ENCODE measurements at regions not wholly inside any gene's neighbourhood (a gene's known extent, or its start where the extent isn't known, plus 50 kb on each side); places are given as distances from the start of the nearest gene placed in this dataset.

- H3K36me3 ChIP-seq (ENCODE audit: control insufficient read depth in 1 of 2, insufficient read depth in 2 of 2, low read length in 2 of 2) = no peaks in the 10 kb centered on the region
- no peaks in the 10 kb centered on the region for H3K27me3 ChIP-seq (ENCODE audit: low read depth, low read length)
- no peaks in the 10 kb centered on the region for H3K9me3 ChIP-seq (ENCODE audit: control insufficient read depth in 1 of 2, low read length in 2 of 2)
- peaks cover 0 to 3% of the 10 kb centered on the region in 2 donors for H3K4me1 ChIP-seq (ENCODE audit: control insufficient read depth in 1 of 2, insufficient read depth in 2 of 2, low read length in 2 of 2)
- H3K27ac ChIP-seq (ENCODE audit: low read length) = no peak overlapping the region
- no peak overlapping the region for H3K4me3 ChIP-seq (ENCODE audit: low read depth in 1 of 2, low read length in 2 of 2)
These were observed 94.1 kb upstream of the GK2 start for GRCh38 chr4:79502081-79502480.

- H3K4me3 ChIP-seq (ENCODE audit: low read depth in 1 of 2, low read length in 2 of 2) = no peak overlapping the region
- no peaks in the 10 kb centered on the region for H3K9me3 ChIP-seq (ENCODE audit: control insufficient read depth in 1 of 2, low read length in 2 of 2)
- H3K4me1 ChIP-seq (ENCODE audit: control insufficient read depth in 1 of 2, insufficient read depth in 2 of 2, low read length in 2 of 2) = no peaks in the 10 kb centered on the region
- no peaks in the 10 kb centered on the region for H3K27me3 ChIP-seq (ENCODE audit: low read depth, low read length)
- H3K27ac ChIP-seq (ENCODE audit: low read length) = no peak overlapping the region
- no peaks in the 10 kb centered on the region for H3K36me3 ChIP-seq (ENCODE audit: control insufficient read depth in 1 of 2, insufficient read depth in 2 of 2, low read length in 2 of 2)
These were observed 90.3 kb upstream of the GK2 start for GRCh38 chr4:79498282-79498681.

- Histone ChIP-seq H3K4me3 (ENCODE audit: low read depth in 1 of 2, low read length in 2 of 2) (no peak overlapping the region), H3K9me3 (ENCODE audit: control insufficient read depth in 1 of 2, low read length in 2 of 2) (no peaks in the 10 kb centered on the region), H3K36me3 (ENCODE audit: control insufficient read depth in 1 of 2, insufficient read depth in 2 of 2, low read length in 2 of 2) (no peaks in the 10 kb centered on the region), H3K27me3 (ENCODE audit: low read depth, low read length) (no peaks in the 10 kb centered on the region), H3K4me1 (ENCODE audit: control insufficient read depth in 1 of 2, insufficient read depth in 2 of 2, low read length in 2 of 2) (no peaks in the 10 kb centered on the region), H3K27ac (ENCODE audit: low read length) (no peak overlapping the region)
These were observed 89.0 kb upstream of the GK2 start for GRCh38 chr4:79497001-79497400.

- Histone ChIP-seq H3K27ac (ENCODE audit: low read length) (no peak overlapping the region), H3K27me3 (ENCODE audit: low read depth, low read length) (no peaks in the 10 kb centered on the region), H3K9me3 (ENCODE audit: control insufficient read depth in 1 of 2, low read length in 2 of 2) (no peaks in the 10 kb centered on the region), H3K4me3 (ENCODE audit: low read depth in 1 of 2, low read length in 2 of 2) (no peak overlapping the region), H3K36me3 (ENCODE audit: control insufficient read depth in 1 of 2, insufficient read depth in 2 of 2, low read length in 2 of 2) (no peaks in the 10 kb centered on the region), H3K4me1 (ENCODE audit: control insufficient read depth in 1 of 2, insufficient read depth in 2 of 2, low read length in 2 of 2) (no peaks in the 10 kb centered on the region)
These were observed 87.4 kb upstream of the GK2 start for GRCh38 chr4:79495447-79495846.

GRCh38 chr4:79492148-79492547 is 84.1 kb upstream of the GK2 start:
- Histone ChIP-seq H3K36me3 (ENCODE audit: control insufficient read depth in 1 of 2, insufficient read depth in 2 of 2, low read length in 2 of 2) (no peaks in the 10 kb centered on the region), H3K9me3 (ENCODE audit: control insufficient read depth in 1 of 2, low read length in 2 of 2) (no peaks in the 10 kb centered on the region), H3K27ac (ENCODE audit: low read length) (no peak overlapping the region), H3K27me3 (ENCODE audit: low read depth, low read length) (no peaks in the 10 kb centered on the region), H3K4me1 (ENCODE audit: control insufficient read depth in 1 of 2, insufficient read depth in 2 of 2, low read length in 2 of 2) (no peaks in the 10 kb centered on the region), H3K4me3 (ENCODE audit: low read depth in 1 of 2, low read length in 2 of 2) (no peak overlapping the region)

- Histone ChIP-seq H3K4me3 (ENCODE audit: low read depth in 1 of 2, low read length in 2 of 2) (no peak overlapping the region), H3K36me3 (ENCODE audit: control insufficient read depth in 1 of 2, insufficient read depth in 2 of 2, low read length in 2 of 2) (no peaks in the 10 kb centered on the region), H3K9me3 (ENCODE audit: control insufficient read depth in 1 of 2, low read length in 2 of 2) (peaks cover 0 to 2% of the 10 kb centered on the region in 2 donors), H3K4me1 (ENCODE audit: control insufficient read depth in 1 of 2, insufficient read depth in 2 of 2, low read length in 2 of 2) (no peaks in the 10 kb centered on the region), H3K27me3 (ENCODE audit: low read depth, low read length) (no peaks in the 10 kb centered on the region), H3K27ac (ENCODE audit: low read length) (no peak overlapping the region)
These were observed 81.5 kb upstream of the GK2 start for GRCh38 chr4:79489506-79489905.

GRCh38 chr4:79476196-79476595 is 68.2 kb upstream of the GK2 start:
- Histone ChIP-seq H3K9me3 (ENCODE audit: control insufficient read depth in 1 of 2, low read length in 2 of 2) (no peaks in the 10 kb centered on the region), H3K27me3 (ENCODE audit: low read depth, low read length) (no peaks in the 10 kb centered on the region), H3K4me1 (ENCODE audit: control insufficient read depth in 1 of 2, insufficient read depth in 2 of 2, low read length in 2 of 2) (no peaks in the 10 kb centered on the region), H3K27ac (ENCODE audit: low read length) (no peak overlapping the region), H3K36me3 (ENCODE audit: control insufficient read depth in 1 of 2, insufficient read depth in 2 of 2, low read length in 2 of 2) (no peaks in the 10 kb centered on the region), H3K4me3 (ENCODE audit: low read depth in 1 of 2, low read length in 2 of 2) (no peak overlapping the region)

- no peak overlapping the region for H3K27ac ChIP-seq (ENCODE audit: low read length)
These were observed 65.4 kb upstream of the GK2 start for GRCh38 chr4:79473439-79473724.

GRCh38 chr4:79472693-79473438 is 64.8 kb upstream of the GK2 start:
- Histone ChIP-seq H3K4me1 (ENCODE audit: control insufficient read depth in 1 of 2, insufficient read depth in 2 of 2, low read length in 2 of 2) (no peaks in the 10 kb centered on the region), H3K27ac (ENCODE audit: low read length) (no peak overlapping the region), H3K36me3 (ENCODE audit: control insufficient read depth in 1 of 2, insufficient read depth in 2 of 2, low read length in 2 of 2) (no peaks in the 10 kb centered on the region), H3K4me3 (ENCODE audit: low read depth in 1 of 2, low read length in 2 of 2) (no peak overlapping the region), H3K9me3 (ENCODE audit: control insufficient read depth in 1 of 2, low read length in 2 of 2) (no peaks in the 10 kb centered on the region), H3K27me3 (ENCODE audit: low read depth, low read length) (no peaks in the 10 kb centered on the region)

More at GRCh38 chr4:79473439-79473724, 65.4 kb upstream of the GK2 start:
- Histone ChIP-seq H3K4me3 (ENCODE audit: low read depth in 1 of 2, low read length in 2 of 2) (no peak overlapping the region), H3K27me3 (ENCODE audit: low read depth, low read length) (no peaks in the 10 kb centered on the region), H3K36me3 (ENCODE audit: control insufficient read depth in 1 of 2, insufficient read depth in 2 of 2, low read length in 2 of 2) (no peaks in the 10 kb centered on the region), H3K4me1 (ENCODE audit: control insufficient read depth in 1 of 2, insufficient read depth in 2 of 2, low read length in 2 of 2) (no peaks in the 10 kb centered on the region), H3K9me3 (ENCODE audit: control insufficient read depth in 1 of 2, low read length in 2 of 2) (no peaks in the 10 kb centered on the region)

- H3K27me3 ChIP-seq (ENCODE audit: low read depth, low read length) = no peaks in the 10 kb centered on the region
- H3K9me3 ChIP-seq (ENCODE audit: control insufficient read depth in 1 of 2, low read length in 2 of 2) = no peaks in the 10 kb centered on the region
- H3K27ac ChIP-seq (ENCODE audit: low read length) = no peak overlapping the region
- H3K4me1 ChIP-seq (ENCODE audit: control insufficient read depth in 1 of 2, insufficient read depth in 2 of 2, low read length in 2 of 2) = no peaks in the 10 kb centered on the region
- H3K4me3 ChIP-seq (ENCODE audit: low read depth in 1 of 2, low read length in 2 of 2) = no peak overlapping the region
- no peaks in the 10 kb centered on the region for H3K36me3 ChIP-seq (ENCODE audit: control insufficient read depth in 1 of 2, insufficient read depth in 2 of 2, low read length in 2 of 2)
These were observed 64.0 kb upstream of the GK2 start for GRCh38 chr4:79472036-79472435.

GRCh38 chr4:79471309-79471708 is 63.3 kb upstream of the GK2 start:
- Histone ChIP-seq H3K4me3 (ENCODE audit: low read depth in 1 of 2, low read length in 2 of 2) (no peak overlapping the region), H3K9me3 (ENCODE audit: control insufficient read depth in 1 of 2, low read length in 2 of 2) (no peaks in the 10 kb centered on the region)

GRCh38 chr4:79467246-79467932 is 59.4 kb upstream of the GK2 start:
- H3K4me1 ChIP-seq (ENCODE audit: control insufficient read depth in 1 of 2, insufficient read depth in 2 of 2, low read length in 2 of 2) = no peaks in the 10 kb centered on the region
- no peak overlapping the region for H3K4me3 ChIP-seq (ENCODE audit: low read depth in 1 of 2, low read length in 2 of 2)
- peak overlapping the region; percentile 28 for H3K27ac ChIP-seq (ENCODE audit: low read length)
- H3K36me3 ChIP-seq (ENCODE audit: control insufficient read depth in 1 of 2, insufficient read depth in 2 of 2, low read length in 2 of 2) = no peaks in the 10 kb centered on the region
- no peaks in the 10 kb centered on the region for H3K9me3 ChIP-seq (ENCODE audit: control insufficient read depth in 1 of 2, low read length in 2 of 2)
- H3K27me3 ChIP-seq (ENCODE audit: low read depth, low read length) = no peaks in the 10 kb centered on the region

More at GRCh38 chr4:79471309-79471708, 63.3 kb upstream of the GK2 start:
- no peaks in the 10 kb centered on the region for H3K27me3 ChIP-seq (ENCODE audit: low read depth, low read length)
- no peak overlapping the region for H3K27ac ChIP-seq (ENCODE audit: low read length)
- H3K4me1 ChIP-seq (ENCODE audit: control insufficient read depth in 1 of 2, insufficient read depth in 2 of 2, low read length in 2 of 2) = no peaks in the 10 kb centered on the region
- H3K36me3 ChIP-seq (ENCODE audit: control insufficient read depth in 1 of 2, insufficient read depth in 2 of 2, low read length in 2 of 2) = no peaks in the 10 kb centered on the region
